HL-60/S4 treated with phorbol 12-myristate 13-acetate at 8.2 ng/mL for 4 days and 3 days (cell line): ENCODE measurements at regions not wholly inside any gene's neighbourhood (a gene's known extent, or its start where the extent isn't known, plus 50 kb on each side); places are given as distances from the start of the nearest gene placed in this dataset.

Source experiments
- in situ Hi-C: fragments of 300-500 bp; cut with MboI; formaldehyde crosslinking; loops from 2 replicates; pipeline ENCODE4 v1.15.0; 2022; ENCODE audit warnings: low sequenced_read_pairs

- in situ Hi-C loops: loop anchor here (25.0 kb wide), 1 partner anchor 743 kb away; no protein-coding TSS in a partner anchor
Observed at GRCh38 chr14:32254952-32255679, 52.0 kb upstream of the RNU6-8 start.

- in situ Hi-C loops: loop anchor here (25.0 kb wide), 1 partner anchor 743 kb away; no protein-coding TSS in a partner anchor
Observed at GRCh38 chr14:32255789-32256188, 52.7 kb upstream of the RNU6-8 start.

- in situ Hi-C loops: loop anchor here (25.0 kb wide), 1 partner anchor 744 kb away; no protein-coding TSS in a partner anchor
Observed at GRCh38 chr14:32256576-32256975, 53.5 kb upstream of the RNU6-8 start.

GRCh38 chr14:32258336-32258993, 55.4 kb upstream of the RNU6-8 start:
- in situ Hi-C loops: loop anchor here (25.0 kb wide), 1 partner anchor 746 kb away; no protein-coding TSS in a partner anchor

- in situ Hi-C loops: loop anchor here (25.0 kb wide), 1 partner anchor 747 kb away; no protein-coding TSS in a partner anchor
Observed at GRCh38 chr14:32259368-32260013, 56.4 kb upstream of the RNU6-8 start.

- in situ Hi-C loops: loop anchor here (25.0 kb wide), 1 partner anchor 752 kb away; no protein-coding TSS in a partner anchor
Observed at GRCh38 chr14:32263939-32264567, 61.0 kb upstream of the RNU6-8 start.

GRCh38 chr14:32265584-32265983, 62.5 kb upstream of the RNU6-8 start:
- in situ Hi-C loops: loop anchor here (25.0 kb wide), 1 partner anchor 753 kb away; no protein-coding TSS in a partner anchor

- in situ Hi-C loops: no loop called here
Observed at GRCh38 chr14:32277998-32278397, 51.1 kb upstream of the AKAP6 start.
